A549 (cell line): ENCODE measurements at regions not wholly inside any gene's neighbourhood (a gene's known extent, or its start where the extent isn't known, plus 50 kb on each side); places are given as distances from the start of the nearest gene placed in this dataset.

Experiments
- CHD2 ChIP-seq: fragments of 150-350 bp; IDR thresholded peaks from 2 replicates; pipeline ENCODE4 v1.6.1; 2014; ENCODE audit warnings: low read length; ENCODE audit not compliant: partially characterized antibody
- JUNB ChIP-seq: fragments of >200 bp; sonication (Bioruptor Twin); formaldehyde crosslinking; IDR thresholded peaks from 2 replicates; pipeline ENCODE4 v1.6.1; 2016
- MAX ChIP-seq: IDR thresholded peaks from 2 replicates; pipeline ENCODE4 v1.6.1; 2012
- MYC ChIP-seq: IDR thresholded peaks from 2 replicates; pipeline ENCODE4 v1.6.1; 2012; ENCODE audit warnings: mild to moderate bottlenecking, inconsistent platforms, low read length, improper control_type of control experiment, borderline replicate concordance
- POLR2A ChIP-seq: IDR thresholded peaks from 2 replicates; pipeline ENCODE4 v1.6.1; 2012; ENCODE audit warnings: mild to moderate bottlenecking, low read length
- TFCP2L1 ChIP-seq: fragments of 250-450 bp; sonication (Bioruptor Pico); IDR thresholded peaks from 2 replicates; pipeline ENCODE4 v1.5.0; 2021; ENCODE audit warnings: mild to moderate bottlenecking
- TF ChIP-seq, protein P1 (sequence below): fragments of >200 bp; sonication (Bioruptor Twin); formaldehyde crosslinking; IDR thresholded peaks from 3 replicates; pipeline ENCODE4 v1.5.1; 2016

DNA sequence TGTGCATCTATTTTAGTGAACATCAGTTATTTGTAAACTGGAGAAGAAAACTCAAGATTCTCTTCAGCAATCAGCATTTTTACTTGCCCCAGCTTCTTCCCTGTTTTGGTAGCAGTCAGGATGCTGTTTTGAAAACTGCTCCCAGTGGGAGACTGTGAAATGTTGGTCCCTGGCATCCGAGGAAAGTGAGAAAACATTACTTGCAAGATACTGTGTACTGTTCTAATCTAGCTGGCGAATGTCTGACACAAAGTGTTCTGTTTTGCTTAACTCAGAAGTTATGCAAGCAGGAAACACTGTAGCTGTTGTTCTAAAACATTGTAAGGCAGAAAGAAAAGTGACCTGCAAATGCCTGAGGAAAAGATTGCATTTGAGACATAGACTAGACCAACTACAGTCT, 171.8 kb upstream of the POM121L12 start:
- TF ChIP-seq CHD2 (no peak), POLR2A (no peak), MAX (no peak), MYC (no peak), TFCP2L1 (no peak), JUNB (no peak)
- TF ChIP-seq, protein P1, sequence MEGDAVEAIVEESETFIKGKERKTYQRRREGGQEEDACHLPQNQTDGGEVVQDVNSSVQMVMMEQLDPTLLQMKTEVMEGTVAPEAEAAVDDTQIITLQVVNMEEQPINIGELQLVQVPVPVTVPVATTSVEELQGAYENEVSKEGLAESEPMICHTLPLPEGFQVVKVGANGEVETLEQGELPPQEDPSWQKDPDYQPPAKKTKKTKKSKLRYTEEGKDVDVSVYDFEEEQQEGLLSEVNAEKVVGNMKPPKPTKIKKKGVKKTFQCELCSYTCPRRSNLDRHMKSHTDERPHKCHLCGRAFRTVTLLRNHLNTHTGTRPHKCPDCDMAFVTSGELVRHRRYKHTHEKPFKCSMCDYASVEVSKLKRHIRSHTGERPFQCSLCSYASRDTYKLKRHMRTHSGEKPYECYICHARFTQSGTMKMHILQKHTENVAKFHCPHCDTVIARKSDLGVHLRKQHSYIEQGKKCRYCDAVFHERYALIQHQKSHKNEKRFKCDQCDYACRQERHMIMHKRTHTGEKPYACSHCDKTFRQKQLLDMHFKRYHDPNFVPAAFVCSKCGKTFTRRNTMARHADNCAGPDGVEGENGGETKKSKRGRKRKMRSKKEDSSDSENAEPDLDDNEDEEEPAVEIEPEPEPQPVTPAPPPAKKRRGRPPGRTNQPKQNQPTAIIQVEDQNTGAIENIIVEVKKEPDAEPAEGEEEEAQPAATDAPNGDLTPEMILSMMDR: no peak
